Ovary (tissue), 3 donors: ENCODE measurements at regions not wholly inside any gene's neighbourhood (a gene's known extent, or its start where the extent isn't known, plus 50 kb on each side); places are given as distances from the start of the nearest gene placed in this dataset.
"Not testable (repeated sequence)": the region's sequence is repeated elsewhere in the genome, so short reads cannot be mapped to it uniquely, and the experiment has no call there.

Source experiments
- EP300 ChIP-seq: sonication (generic); formaldehyde crosslinking; IDR thresholded peaks from one replicate; pipeline ENCODE4 v1.6.1; 2017; ENCODE audit warnings: antibody characterized with exemption
- POLR2A ChIP-seq: fragments of 450-650 bp; IDR thresholded peaks from one replicate; pipeline ENCODE4 v1.6.1; 2017; ENCODE audit warnings: antibody characterized with exemption, mild to moderate bottlenecking, moderate library complexity
- TF ChIP-seq, protein P1 (sequence below), 3 donors: fragments of 450-650 bp in 2 of 3; fragments of 200-600 bp in 1 of 3; IDR thresholded peaks; one replicate each; pipeline versions ENCODE4 v1.5.1 to v1.8.0; 2016 to 2022; ENCODE audit warnings: antibody characterized with exemption in 3 of 3, mild to moderate bottlenecking in 1 of 3
- donor health status: DM: no; HTN: no; CAD: no.

DNA sequence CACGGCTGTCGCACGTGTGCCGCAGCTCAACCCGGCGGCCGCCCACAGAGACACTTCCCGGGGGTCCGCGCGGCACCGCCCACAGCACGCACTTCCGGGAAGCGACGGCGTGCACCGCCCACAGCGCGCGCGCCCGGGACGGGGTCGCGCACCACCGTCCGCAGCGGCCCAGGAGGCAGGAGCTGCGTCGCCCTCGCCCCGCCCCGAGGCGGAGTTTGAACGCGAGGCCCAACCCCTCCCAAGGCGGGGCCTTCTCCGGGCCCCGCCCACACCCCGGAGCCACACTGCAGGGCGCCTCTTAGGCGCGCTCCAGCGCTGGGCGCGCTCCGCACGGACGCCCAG lies 5366.8 kb upstream of the TPTE start:
- TF ChIP-seq, protein P1, sequence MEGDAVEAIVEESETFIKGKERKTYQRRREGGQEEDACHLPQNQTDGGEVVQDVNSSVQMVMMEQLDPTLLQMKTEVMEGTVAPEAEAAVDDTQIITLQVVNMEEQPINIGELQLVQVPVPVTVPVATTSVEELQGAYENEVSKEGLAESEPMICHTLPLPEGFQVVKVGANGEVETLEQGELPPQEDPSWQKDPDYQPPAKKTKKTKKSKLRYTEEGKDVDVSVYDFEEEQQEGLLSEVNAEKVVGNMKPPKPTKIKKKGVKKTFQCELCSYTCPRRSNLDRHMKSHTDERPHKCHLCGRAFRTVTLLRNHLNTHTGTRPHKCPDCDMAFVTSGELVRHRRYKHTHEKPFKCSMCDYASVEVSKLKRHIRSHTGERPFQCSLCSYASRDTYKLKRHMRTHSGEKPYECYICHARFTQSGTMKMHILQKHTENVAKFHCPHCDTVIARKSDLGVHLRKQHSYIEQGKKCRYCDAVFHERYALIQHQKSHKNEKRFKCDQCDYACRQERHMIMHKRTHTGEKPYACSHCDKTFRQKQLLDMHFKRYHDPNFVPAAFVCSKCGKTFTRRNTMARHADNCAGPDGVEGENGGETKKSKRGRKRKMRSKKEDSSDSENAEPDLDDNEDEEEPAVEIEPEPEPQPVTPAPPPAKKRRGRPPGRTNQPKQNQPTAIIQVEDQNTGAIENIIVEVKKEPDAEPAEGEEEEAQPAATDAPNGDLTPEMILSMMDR (IDR thresholded peaks at IDR 0.05) = not testable (repeated sequence)
- TF ChIP-seq POLR2A, EP300: not testable (repeated sequence)
